ENCODE measurements at regions not wholly inside any gene's neighbourhood (a gene's known extent, or its start where the extent isn't known, plus 50 kb on each side); places are given as distances from the start of the nearest gene placed in this dataset.

GRCh38 chr15:62520887-62521286 lies 355.8 kb upstream of the C2CD4B start:
- Mint-ChIP-seq H3K36me3 (ENCODE audit: unreplicated experiment) (no peaks in the 10 kb centered on the region), H3K27ac (ENCODE audit: unreplicated experiment) (no peak overlapping the region), H3K4me3 (ENCODE audit: unreplicated experiment) (no peak overlapping the region), H3K4me1 (ENCODE audit: low read depth, unreplicated experiment) (peaks cover 7% of the 10 kb centered on the region), H3K9me3 (ENCODE audit: unreplicated experiment) (peaks cover 2% of the 10 kb centered on the region), H3K27me3 (ENCODE audit: unreplicated experiment) (no peaks in the 10 kb centered on the region)
- no peak for TF ChIP-seq CTCF (IDR thresholded peaks at IDR 0.05; ENCODE audit: partially characterized antibody, unreplicated experiment)
- DNase-seq: no peak

DNA sequence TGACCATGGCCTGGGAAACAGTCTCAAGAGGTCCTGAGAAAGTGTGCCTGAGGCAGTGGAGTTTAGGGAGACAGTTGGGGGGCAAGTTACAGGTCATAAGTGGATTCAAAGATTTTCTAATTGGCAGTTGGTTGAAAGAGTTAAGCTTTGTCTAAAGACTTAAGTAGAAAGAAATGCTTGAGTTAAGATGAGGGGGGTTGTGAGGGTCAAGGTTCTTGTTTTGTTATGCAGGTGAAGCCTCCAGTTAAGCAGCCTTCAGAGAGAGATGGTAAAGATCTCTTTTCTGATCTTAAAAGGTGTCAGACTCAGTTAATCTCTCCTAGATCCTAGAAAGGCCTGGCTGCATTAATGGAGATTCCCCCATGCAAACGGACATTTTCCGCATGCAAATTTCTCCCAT lies 356.3 kb upstream of the C2CD4B start:
- Mint-ChIP-seq H3K9me3 (ENCODE audit: unreplicated experiment) (peaks cover 2% of the 10 kb centered on the region), H3K27me3 (ENCODE audit: unreplicated experiment) (no peaks in the 10 kb centered on the region), H3K36me3 (ENCODE audit: unreplicated experiment) (no peaks in the 10 kb centered on the region), H3K4me3 (ENCODE audit: unreplicated experiment) (no peak overlapping the region), H3K27ac (ENCODE audit: unreplicated experiment) (no peak overlapping the region), H3K4me1 (ENCODE audit: low read depth, unreplicated experiment) (peaks cover 7% of the 10 kb centered on the region)
- no peak for TF ChIP-seq CTCF (IDR thresholded peaks at IDR 0.05; ENCODE audit: partially characterized antibody, unreplicated experiment)
- DNase-seq: no peak

DNA sequence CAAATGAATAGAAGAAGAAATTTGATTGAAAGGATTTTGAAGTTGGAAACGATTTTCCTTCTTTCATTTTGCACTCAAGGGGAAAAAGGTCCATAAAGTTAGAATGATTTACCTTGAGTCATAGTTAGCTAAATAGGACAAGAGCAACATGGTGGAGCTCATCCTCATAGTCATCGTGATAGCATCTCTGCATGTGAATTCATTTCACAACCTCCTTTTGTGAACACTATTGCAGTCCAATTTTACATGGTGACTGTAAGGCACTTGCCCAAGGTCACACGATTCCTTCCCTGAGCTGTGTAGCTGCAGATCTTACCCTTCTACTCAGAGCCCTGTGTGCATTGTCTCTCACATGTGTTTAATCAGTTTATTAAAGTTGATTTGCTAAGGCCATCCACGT lies 359.8 kb upstream of the C2CD4B start:
- TF ChIP-seq CTCF (IDR thresholded peaks at IDR 0.05; ENCODE audit: partially characterized antibody, unreplicated experiment): no peak
- no peaks in the 10 kb centered on the region for H3K27me3 Mint-ChIP-seq (ENCODE audit: unreplicated experiment)
- no peak overlapping the region for H3K4me3 Mint-ChIP-seq (ENCODE audit: unreplicated experiment)
- no peak overlapping the region for H3K27ac Mint-ChIP-seq (ENCODE audit: unreplicated experiment)
- peaks cover 7% of the 10 kb centered on the region for H3K4me1 Mint-ChIP-seq (ENCODE audit: low read depth, unreplicated experiment)
- H3K9me3 Mint-ChIP-seq (ENCODE audit: unreplicated experiment): peaks cover 2% of the 10 kb centered on the region
- no peaks in the 10 kb centered on the region for H3K36me3 Mint-ChIP-seq (ENCODE audit: unreplicated experiment)
- DNase-seq: no peak

DNA sequence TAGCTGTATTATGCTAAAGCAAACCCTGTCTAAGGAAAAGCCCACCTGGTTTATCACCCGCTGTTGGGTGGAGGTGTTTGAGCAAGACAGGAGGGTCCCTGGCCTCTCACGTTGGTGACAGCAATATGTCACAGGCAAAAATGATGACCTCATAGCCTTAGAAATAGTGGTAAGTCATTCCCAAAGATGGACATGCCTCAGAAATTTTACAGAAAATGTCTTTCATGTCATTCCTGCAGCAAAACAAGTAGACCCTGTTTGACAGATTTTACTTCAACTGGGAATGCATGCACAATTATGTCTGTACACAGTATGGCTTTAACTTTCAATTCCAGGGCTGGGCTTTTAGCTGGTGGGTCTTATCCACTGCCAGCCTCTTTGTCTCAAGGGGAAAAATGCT lies 362.3 kb upstream of the C2CD4B start:
- no peak for TF ChIP-seq CTCF (IDR thresholded peaks at IDR 0.05; ENCODE audit: partially characterized antibody, unreplicated experiment)
- H3K9me3 Mint-ChIP-seq (ENCODE audit: unreplicated experiment): peaks cover 2% of the 10 kb centered on the region
- H3K27me3 Mint-ChIP-seq (ENCODE audit: unreplicated experiment): no peaks in the 10 kb centered on the region
- no peak overlapping the region for H3K27ac Mint-ChIP-seq (ENCODE audit: unreplicated experiment)
- H3K4me1 Mint-ChIP-seq (ENCODE audit: low read depth, unreplicated experiment): no peaks in the 10 kb centered on the region
- no peaks in the 10 kb centered on the region for H3K36me3 Mint-ChIP-seq (ENCODE audit: unreplicated experiment)
- DNase-seq: no peak
- H3K4me3 Mint-ChIP-seq (ENCODE audit: unreplicated experiment): no peak overlapping the region

GRCh38 chr15:62528505-62528904 lies 363.4 kb upstream of the C2CD4B start:
- Mint-ChIP-seq H3K27ac (ENCODE audit: unreplicated experiment) (no peak overlapping the region), H3K4me3 (ENCODE audit: unreplicated experiment) (no peak overlapping the region), H3K36me3 (ENCODE audit: unreplicated experiment) (no peaks in the 10 kb centered on the region), H3K27me3 (ENCODE audit: unreplicated experiment) (peaks cover under 1% of the 10 kb centered on the region), H3K4me1 (ENCODE audit: low read depth, unreplicated experiment) (peaks cover 1% of the 10 kb centered on the region), H3K9me3 (ENCODE audit: unreplicated experiment) (peaks cover under 1% of the 10 kb centered on the region)
- no peak for DNase-seq
- no peak for TF ChIP-seq CTCF (IDR thresholded peaks at IDR 0.05; ENCODE audit: partially characterized antibody, unreplicated experiment)

All from glutamatergic neuron (in vitro differentiated cells).